Retinal pigment epithelial cell (primary cell): ENCODE measurements at regions not wholly inside any gene's neighbourhood (a gene's known extent, or its start where the extent isn't known, plus 50 kb on each side); places are given as distances from the start of the nearest gene placed in this dataset.
"Not testable (repeated sequence)": the region's sequence is repeated elsewhere in the genome, so short reads cannot be mapped to it uniquely, and the experiment has no call there.

Experiments used
- DNase-seq: peaks from one replicate; pipeline ENCODE4 v3.0.0-alpha.2; 2010; ENCODE audit warnings: low read depth
- H3K4me3 ChIP-seq: 2 replicates; pipeline ENCODE4 v1.5.1; 2011; ENCODE audit warnings: mild to moderate bottlenecking, low read length, control low read depth, moderate library complexity
- TF ChIP-seq, protein P1 (sequence below): conservative IDR thresholded peaks from 2 replicates; pipeline ENCODE4 v1.5.1; 2011; ENCODE audit warnings: low read depth, low read length, control low read depth, inconsistent platforms

DNA sequence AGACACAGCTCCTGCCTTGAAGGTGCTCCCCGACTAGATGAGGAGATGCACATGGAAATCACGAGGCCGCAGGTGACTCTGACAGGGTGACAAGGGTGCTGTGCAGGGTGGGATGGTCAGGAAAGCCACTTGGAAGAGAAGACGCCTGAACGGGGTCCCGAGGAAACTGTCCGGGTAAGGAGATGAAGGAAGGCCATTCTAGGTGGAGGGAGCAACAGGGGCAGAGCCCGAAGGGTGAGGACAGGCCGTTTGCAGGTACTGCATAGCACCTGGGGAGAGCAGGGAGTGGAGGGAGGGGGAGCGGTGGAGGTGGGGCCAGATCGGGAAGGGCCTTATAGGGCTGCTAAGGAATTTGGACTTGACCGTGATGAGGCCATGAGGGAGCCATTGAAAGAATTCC, 105.6 kb upstream of the DLG1 start:
- TF ChIP-seq, protein P1, sequence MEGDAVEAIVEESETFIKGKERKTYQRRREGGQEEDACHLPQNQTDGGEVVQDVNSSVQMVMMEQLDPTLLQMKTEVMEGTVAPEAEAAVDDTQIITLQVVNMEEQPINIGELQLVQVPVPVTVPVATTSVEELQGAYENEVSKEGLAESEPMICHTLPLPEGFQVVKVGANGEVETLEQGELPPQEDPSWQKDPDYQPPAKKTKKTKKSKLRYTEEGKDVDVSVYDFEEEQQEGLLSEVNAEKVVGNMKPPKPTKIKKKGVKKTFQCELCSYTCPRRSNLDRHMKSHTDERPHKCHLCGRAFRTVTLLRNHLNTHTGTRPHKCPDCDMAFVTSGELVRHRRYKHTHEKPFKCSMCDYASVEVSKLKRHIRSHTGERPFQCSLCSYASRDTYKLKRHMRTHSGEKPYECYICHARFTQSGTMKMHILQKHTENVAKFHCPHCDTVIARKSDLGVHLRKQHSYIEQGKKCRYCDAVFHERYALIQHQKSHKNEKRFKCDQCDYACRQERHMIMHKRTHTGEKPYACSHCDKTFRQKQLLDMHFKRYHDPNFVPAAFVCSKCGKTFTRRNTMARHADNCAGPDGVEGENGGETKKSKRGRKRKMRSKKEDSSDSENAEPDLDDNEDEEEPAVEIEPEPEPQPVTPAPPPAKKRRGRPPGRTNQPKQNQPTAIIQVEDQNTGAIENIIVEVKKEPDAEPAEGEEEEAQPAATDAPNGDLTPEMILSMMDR: no peak
- no peak overlapping the region for H3K4me3 ChIP-seq
- DNase-seq: no peak

GRCh38 chr3:197402401-197402800, 104.0 kb upstream of the DLG1 start:
- not testable (repeated sequence) for H3K4me3 ChIP-seq, DNase-seq

- H3K4me3 ChIP-seq: no peak overlapping the region
- DNase-seq: no peak
- TF ChIP-seq, protein P1: no peak
Observed at GRCh38 chr3:197399486-197399885, 101.1 kb upstream of the DLG1 start.

DNA sequence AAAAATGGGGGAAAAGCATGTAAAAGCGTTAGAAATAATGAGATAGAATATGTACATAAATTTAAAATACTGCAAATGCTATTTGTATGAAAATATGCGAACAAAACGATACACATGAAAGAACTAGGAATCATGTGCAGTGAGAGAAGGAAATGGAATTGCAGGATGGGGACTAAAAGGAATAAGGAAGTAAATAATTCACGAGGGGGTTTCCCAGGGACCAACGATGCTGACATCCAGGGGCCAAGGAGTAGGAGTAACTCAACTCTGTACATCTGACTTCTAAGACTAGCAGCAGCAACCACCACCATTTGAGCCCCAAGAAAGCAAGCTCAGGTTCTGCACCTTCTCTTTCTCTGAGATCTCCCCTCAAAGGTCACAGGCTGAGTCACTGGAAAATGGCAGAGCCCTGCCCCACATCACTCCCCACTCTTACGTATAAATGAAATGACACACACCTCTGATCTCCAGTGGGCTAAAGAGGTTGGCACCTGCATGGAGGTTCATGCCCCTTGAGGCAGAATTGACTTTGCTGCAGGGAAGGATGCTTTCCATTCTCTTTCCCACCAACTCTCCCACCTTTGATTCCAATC, 100.0 kb upstream of the DLG1 start:
- no peak for DNase-seq
- TF ChIP-seq, protein P1: no peak
- no peak overlapping the region for H3K4me3 ChIP-seq

DNA sequence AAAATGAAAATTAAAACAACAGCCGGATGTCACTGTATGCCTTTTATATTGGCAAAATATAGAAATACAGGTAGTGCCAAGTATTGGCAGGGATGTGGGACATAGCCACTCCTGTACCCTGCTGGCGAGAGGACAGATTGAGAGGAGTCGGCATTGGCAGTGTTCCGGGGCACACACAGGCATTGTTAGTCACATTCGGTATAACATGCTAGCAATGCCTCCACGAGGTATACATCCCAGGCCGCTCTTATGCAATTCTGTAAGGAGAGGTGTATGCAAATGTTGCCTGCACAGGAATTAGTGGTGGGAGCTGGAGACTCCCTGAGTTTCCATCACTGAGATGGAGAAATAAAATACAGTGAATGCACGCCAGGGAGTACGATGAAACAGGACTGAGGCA, 99.4 kb upstream of the DLG1 start:
- H3K4me3 ChIP-seq: no peak overlapping the region
- TF ChIP-seq, protein P1: no peak
- DNase-seq: no peak

GRCh38 chr3:197394464-197395321, 96.3 kb upstream of the DLG1 start:
- no peak overlapping the region for H3K4me3 ChIP-seq
- peak; percentile 99 for DNase-seq
- TF ChIP-seq, protein P1: no peak

DNA sequence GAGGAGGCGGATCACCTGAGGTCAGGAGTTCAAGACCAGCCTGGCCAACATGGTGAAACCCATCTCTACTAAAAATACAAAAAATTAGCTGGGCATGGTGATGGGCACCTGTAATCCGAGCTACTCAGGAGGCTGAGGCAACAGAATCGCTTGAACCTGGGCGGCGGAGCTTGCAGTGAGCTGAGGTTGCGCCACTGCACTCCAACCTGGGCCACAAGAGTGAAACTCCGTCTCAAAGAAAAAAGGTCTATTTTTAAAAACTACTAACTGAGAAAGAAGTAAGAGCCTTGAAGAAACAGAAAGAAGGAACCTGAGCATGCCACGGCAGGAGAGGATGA, 95.7 kb upstream of the DLG1 start:
- H3K4me3 ChIP-seq, DNase-seq: not testable (repeated sequence)

GRCh38 chr3:197393711-197394110, 95.3 kb upstream of the DLG1 start:
- TF ChIP-seq, protein P1: no peak
- no peak for DNase-seq
- H3K4me3 ChIP-seq: no peak overlapping the region
